Suppressor macrophage (primary cell): ENCODE measurements at regions not wholly inside any gene's neighbourhood (a gene's known extent, or its start where the extent isn't known, plus 50 kb on each side); places are given as distances from the start of the nearest gene placed in this dataset.

ENCODE experiments used
- DNase-seq, 4 experiments: peaks; one replicate each; pipeline ENCODE4 v3.0.0-alpha.2; 2020 to 2022

DNA sequence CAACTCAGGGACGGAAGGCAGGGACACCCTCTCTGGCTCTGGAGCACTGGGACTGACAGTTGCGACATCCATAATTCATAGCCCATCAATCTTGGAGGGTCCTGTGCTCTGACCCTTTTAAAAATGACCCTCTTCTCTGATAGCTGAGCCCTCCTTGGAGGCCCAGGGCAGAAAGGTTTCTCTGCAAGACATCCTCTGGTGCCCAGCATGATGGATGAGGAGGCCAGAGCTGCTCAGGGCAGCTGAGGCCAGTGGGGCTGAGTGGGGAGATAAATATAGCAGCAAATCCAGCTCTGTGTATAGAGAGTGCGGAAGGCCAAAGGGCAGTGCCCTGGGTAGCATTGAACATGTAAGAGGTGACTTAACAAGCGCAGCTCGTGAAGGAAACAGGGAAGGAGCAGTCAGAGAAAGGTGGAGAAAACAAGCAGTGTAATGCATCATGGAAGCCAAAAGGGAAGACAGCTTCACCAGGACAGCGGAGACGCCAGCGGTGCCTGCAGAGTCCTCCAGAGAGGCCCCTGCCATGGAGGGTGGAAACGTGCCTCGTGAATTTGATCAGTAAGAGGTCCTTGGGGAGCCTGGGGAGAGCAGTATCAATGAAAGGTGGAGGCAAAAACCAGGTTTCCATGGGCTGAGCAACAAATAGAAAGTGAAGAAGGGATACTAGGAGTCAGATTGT is 50.4 kb upstream of the FMOD start:
- no peak for DNase-seq

DNA sequence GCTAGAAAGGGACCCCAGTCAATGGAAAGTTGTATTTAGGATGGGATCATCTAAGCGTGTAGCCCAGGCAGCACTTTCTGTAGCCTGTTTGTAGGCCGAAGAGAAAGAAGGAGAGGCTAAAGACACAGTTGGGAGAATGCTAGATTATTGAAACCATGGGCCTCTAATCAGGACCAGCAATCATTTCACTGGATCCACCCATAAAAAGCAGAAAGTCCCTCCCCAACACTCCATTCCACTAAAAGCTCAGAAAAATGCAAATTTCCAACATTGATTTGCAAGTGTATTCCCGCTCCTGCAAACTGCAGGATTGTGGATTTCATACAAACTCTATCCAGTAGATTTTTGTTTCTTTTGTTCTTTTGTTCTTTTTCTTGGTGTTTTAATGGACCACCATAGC is 51.2 kb upstream of the FMOD start:
- DNase-seq = no peak

DNA sequence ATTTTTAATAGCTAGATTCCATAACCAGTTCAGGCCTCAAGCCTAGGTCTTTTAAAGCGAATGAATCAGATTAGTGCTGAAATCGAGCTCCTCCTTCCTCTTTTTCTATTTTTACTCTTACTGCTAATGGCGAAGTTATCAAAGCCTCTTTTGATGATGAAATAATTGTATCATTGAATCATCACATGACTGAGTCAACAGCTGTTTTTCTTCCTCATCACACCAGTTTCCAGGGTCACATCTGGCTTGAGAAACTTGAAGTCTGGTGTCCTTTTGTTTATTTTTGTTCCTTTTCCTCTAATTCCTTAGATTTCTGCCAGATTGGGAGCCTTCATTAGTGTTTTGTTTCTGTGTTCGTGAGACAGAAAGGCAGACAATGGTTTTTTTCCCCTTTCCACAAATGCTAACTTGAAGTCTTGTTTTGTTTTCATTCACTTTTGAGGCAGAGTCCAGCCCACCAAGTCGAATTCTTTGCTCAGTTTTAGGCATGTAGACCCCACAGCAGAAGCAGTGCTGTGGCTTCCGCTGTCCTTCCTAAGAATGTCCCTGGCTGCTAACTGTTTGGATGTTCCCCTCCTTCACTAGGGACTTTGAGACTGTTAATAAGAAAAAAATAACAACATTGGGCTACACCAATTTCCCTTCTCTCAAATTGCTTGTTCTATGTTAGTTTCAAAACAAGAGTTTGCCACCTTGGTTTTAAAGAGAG is 51.9 kb upstream of the FMOD start:
- DNase-seq = peak; percentile 63 to 96 (median 84)

DNA sequence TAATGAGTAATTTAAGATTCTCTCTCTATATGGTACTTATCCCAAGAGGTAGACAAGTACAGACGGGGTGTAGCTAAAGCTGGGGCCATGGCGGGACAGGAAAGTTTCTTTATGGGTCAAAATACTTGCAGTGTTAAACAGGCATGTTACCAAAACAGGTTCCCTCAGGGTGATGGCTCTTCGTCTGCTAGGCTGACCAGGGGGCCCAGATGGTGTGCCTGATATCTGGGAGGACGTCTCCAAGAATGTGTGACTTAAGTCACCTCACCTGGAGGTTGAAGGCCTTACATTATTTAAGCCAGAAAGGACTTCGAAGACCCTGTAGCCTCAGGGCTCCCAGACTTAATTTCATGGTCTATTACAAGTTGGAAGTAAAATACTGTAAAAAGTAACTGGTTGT is 52.7 kb upstream of the FMOD start:
- DNase-seq = no peak

DNA sequence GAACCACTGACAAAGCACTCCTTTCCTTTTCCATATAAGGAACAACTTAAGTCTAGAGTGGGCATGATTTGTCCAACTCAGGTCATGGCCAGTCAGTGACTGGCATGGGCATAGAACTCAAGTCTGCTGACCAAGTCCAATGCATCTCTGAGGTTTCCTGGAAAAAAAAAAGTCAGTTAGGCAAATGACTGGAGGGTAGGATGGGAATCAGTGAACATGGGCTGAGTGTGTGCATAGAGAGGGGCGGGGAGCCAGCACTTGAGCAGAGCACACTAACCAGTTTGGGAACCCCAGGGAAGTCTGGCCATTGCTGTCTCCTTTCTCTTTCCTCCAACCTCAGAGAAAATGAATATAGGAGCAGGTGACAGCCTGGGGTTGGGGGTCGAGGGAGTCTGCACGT is 53.6 kb upstream of the FMOD start:
- no peak for DNase-seq

DNA sequence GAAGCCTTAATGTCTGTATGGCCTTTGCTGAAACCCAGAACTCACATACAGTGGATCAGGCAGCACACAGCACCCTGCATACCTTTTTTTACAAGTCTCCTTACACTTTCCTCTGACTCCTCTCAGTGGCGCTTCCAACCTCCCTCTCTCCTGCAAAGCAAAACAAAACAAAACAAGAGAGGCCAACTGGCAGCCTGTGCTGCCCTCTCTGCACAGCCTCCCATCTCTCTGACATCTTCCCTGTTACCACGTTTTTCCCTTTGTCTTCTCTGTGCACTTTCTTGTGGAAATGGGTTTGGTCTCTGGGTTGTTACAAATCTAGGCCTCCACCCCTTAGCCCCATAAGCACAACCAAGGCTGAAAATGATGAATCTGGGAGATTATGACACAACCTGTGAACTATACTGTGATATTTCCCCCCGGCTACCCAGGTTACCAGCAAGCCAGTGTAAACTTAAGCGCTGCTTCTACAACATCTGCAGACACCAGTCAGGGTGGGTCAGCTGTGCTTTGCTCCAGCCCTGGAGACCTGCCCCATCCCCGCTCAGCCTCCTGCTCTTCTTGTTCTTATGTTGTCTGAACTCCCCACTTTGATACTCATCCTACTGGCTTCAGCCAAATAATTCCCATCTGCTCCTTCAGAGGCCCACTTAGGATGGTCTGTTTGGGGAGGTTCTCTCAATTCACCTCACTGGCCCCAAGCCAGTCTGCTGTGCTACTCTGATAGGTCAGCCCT is 54.9 kb upstream of the FMOD start:
- DNase-seq = no peak

DNA sequence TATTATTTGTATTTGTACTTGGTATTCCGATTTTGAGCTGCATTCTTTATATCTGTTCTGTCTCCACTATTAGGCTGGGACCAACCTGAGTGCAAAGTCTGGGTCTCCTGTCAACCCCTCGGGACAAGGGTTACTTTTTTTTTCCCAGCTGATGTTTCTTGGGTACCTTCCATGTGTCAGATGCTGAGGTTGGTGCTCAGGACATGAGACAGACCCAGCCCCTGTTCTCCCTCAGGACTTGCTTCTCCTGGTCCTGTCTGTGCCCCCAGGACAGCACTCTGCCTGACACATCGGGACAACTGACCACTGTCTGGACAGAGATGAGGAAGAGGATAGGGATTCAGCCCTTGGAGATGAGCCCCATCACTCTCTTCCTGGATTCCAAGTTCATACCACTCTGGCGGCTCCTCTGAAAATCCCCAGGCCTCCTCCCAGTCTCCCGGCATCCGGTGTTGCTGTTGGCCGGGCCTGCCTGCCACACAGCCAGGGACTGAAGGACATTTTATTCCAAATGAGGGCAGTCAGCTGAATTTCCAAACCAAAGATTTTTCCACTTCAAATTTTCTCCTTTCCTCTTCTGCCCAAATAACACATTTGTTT is 55.6 kb upstream of the FMOD start:
- no peak for DNase-seq

DNA sequence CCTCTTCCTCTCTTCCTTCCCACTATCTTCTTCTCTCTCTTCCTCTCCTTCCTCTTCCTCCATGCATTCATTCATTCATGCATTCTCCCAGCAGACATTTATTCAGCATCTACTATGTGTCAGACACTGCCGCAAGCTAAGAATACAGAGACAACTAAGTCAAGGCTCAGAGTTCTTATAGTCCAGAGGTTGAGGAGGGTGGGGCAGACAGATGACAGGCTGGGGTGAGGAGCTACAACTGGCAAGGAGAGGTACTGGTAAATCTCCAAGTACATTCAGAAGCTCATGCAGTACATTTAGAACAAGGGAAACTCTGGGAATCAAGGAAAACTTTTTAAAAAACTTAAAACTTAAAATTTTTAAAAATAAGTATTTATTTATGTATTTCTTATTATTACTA is 56.4 kb upstream of the FMOD start:
- DNase-seq = no peak

DNA sequence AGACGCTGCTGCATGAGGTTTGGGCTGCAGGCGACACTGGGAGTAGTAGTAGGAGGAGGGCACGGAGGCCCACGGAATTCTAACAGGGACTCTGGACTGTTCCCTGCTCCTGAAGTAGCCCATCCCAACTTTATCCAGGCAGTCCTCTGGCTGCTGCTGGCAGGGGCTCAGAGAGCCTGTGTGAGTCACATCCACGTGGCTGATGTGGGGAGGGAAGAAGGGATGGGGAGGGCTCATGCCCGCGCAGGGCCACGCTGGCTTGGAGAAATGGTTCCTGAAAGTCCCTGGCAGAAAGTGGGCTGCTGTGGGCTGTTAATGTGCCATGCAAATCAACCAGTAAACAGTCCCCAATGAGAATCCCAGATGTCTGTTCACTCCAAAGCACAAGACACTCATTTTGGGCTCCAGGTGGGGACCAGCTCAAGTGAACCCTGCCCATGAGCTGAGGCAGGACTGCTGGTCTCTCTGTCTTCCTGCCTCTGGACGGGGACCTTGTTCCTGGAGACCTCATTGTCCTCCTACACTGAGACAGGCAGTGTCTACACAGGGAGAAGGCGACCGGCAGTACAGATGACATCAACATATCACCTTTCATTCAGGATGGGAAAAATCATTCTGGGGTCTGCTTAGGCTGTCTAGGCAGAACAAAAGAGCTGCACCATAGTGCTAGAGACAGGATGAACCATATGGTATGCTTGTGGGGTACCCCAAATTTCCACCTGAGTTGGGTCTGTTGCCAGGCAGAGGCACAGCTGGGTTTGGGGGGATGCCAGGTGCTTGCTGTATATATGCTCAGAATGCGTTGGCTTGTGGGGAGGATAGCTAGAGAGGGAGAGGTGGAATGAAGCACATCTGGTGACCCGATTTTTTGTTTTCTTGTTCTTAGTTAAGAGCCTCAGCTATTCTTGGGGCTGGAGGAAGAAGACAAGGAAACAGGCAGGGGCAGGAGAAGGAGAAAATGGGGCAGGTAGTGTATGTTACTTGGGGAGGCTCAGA is 57.9 kb upstream of the FMOD start:
- DNase-seq = peak; percentile 65 to 79 (median 76)

DNA sequence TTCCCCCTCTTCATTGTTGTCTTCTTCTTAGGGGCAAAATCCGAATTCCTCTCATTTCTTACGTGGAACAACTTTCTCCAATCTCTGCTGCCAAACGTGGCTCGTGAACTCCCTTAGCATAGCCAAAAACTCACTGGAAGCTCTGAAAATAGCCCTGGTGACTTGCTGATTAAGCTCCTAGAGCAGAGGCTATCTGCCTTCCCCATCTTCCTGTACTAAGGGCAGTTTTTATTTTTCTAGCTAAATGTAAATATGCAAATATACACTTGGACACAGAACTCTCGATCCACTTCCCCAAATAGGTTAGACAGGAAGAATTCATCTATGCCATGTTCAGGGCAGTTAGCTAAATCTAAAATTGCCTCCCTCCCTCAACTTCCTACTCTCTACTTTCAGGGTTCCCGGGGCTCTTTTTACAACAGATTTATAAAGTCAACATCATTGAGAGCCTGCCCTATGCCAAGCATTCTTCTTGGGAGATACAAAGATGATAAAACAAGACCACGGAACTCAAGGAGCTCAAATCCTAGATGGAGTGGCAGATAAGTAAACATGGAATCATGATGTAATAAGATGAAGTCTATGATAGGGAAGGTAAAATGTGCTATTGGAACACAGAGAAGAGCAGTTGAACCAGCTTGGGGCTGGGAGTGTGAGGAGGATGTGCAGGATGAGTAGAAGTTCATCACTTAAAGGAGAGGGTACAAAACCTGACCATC is 59.4 kb upstream of the FMOD start:
- DNase-seq = peak; percentile 39 to 76 (median 58)

DNA sequence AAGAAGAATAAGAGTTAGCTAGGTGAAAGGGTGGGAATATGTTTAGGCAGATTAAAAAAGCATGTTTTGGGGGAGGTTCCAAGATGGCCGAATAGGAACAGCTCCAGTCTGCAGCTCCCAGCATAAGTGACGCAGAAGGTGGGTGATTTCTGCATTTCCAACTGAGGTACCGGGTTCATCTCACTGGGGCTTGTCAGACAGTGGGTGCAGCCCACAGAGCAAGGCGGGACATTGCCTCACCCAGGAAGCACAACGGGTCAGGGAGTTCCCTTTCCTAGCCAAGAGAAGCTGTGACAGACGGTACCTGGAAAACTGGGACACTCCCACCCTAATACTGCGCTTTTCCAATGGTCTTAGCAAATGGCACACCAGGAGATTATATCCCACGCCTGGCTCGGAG is 60.5 kb upstream of the FMOD start:
- DNase-seq = peak in 3 of 4 experiments; percentile 33 to 61 (median 44)

DNA sequence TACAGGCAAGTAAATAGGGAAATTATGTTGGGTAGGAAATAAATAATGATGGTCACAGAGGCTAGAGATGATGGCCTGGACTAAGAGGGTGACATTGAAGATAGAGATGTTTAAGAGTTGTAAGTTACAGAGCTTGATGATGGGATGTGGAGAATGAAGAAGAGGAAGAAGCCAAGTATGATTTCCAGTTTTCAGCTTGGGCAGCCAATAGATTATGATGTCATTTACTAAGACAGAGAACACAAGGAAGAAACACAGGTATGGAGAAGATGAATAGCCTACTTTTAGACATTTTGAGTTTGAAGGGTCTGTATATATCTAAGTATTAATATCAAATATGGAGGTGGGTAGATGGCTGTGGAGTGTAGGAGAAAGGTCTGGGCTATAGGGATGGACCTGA is 56.0 kb upstream of the PRELP start:
- no peak for DNase-seq

DNA sequence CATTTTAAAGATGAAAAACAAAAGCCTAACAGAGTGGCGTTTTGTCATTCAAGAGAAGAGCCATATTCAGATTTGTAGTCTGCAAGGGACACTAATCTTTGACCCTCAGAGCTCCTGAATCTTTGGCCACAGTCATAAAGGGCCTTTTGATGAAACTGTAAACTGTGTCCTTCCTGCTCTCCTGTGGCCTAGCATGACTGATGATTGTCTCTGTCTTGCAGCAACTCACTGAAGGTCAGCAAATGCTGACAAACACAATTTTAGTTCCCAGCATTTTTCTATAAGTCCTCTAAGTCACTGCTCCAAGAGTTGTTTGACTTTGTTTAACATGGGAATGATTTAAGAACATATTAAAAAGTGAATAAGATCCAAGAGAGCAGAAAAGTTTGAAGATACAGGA is 55.3 kb upstream of the PRELP start:
- peak in 2 of 4 experiments; percentile 23 to 41 for DNase-seq

DNA sequence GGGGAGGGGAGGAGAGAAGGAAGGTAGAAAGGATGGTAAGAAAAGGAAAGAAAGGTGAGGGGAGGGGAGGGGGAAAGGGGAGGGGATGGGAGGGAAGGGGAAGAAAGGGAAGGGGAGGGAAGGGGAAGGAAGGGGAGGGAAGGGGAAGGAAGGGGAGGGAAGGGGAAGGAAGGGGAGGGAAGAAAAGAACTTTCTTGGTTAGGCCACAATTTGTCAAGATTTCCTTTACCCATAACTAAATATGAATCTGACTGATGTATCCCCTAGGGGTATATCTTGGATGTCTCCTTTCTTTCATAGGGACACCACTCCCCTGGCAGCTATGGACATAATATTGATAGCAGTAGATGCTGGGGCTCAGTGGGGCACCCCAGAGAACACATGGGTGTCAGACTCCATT is 54.4 kb upstream of the PRELP start:
- DNase-seq = no peak

DNA sequence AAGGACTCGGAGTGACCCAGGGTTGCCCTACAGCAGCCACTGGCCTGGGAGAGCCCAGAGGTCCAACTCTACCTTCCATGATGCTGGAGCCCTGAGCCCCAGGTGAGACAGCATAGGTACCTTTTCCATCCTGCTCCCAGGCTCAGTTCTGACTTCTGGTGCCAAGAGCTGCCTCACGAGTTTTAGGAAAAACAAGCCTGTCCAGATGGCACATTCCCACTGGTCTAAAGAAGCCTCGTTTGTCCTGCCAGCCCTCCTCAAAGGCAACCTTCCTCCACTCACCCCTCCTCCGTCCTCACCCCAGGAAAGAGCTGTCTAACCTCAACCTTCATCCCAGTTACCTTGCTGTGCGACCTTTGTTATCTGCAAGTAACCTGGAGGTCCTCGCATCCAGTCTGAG is 53.5 kb upstream of the PRELP start:
- DNase-seq = no peak

DNA sequence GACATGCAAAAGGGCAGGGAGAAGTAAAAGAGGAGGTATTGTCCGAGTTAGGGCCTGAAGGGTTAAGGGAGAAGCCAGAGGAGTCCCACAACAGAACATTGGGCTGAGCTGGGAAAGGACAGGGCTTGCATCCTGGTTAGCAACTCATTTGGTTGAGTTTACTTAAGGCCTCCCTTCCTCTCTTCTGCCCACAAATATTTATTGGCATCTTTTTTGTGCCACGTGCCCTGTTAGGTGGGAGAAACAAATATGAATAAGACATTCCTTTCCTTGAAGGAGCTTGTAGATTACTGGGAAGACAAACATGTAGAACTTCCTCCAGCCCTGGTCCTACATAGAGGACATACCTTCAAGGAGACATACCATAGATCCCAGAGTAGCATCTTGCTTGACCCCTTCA is 53.0 kb upstream of the PRELP start:
- DNase-seq = no peak

DNA sequence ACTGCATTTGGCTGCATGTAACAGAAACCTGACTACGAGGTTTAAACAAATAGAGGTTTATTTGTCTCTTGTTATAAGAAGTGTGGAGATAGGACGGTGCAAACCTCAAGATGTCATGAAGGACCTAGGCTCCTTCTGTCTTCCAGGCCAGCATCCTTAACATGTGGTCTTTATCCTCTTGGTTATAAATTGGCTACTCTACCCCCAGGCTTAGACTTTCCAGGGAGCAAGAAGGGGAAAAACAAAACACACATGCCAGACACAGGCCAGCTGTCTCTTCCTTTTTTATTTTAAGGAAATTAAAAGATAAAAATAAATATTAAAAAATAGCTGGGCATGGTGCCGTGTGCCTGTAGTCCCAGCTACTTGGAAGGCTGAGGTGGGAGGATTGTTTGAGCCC is 51.3 kb upstream of the PRELP start:
- no peak for DNase-seq

DNA sequence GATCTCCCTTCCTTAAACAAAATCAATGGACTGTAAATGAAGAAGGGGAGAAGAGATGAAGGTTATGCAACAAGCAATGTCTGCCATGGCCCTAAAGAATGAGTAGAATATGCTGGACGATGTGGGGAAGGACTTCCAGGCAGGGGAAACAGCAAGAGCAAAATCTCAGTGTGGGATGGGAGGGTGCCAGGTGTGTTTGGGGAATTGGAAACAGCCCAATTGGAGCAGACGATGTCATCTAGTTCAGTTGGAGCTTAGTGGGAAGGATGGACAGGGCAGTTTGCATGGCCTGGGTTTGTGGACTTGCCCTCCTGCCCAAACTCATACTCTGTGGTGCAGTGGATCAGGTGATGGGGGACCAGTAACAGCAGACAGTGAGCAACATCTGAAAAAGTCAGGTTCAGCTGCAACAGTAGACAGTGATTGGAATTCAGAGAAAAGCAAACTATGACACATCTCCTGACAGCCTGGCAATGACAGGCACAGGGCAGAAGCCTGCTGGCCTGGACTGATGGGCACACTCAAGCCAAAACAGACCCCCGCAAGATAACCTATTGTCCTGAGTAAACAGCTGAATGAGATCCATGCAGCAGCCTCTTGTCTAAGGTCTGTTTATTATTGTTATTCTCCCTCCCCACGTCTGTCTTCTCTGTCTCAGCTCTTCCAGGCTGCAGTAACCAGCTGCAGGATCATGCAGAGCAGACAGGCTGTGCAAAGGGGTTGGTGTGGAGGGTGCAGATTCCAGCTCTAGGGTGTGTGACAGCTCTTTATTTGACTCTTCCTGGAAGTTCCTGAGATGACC is 50.5 kb upstream of the PRELP start:
- no peak for DNase-seq

DNA sequence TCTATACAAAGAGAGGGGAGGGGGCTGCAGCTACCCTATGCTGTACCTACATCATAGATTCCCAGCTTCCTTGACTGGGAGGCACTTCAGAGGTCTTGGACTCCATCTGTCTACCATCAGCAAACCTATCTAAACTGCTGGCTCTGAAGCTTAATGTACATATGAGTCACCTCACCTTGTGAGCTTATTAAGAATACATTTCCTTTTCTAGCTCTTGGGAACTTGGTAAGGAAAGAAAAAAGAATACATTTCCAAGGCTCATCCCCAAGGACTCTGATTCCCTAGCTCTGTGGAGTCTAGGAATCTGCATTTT is 50.0 kb upstream of the PRELP start:
- DNase-seq = peak in 1 of 4 experiments; percentile 17
